IMR-90 (cell line): ENCODE measurements at regions not wholly inside any gene's neighbourhood (a gene's known extent, or its start where the extent isn't known, plus 50 kb on each side); places are given as distances from the start of the nearest gene placed in this dataset.

Source experiments
- ATAC-seq: fragments of 200-7000 bp; cut with Tn5 transposase; 2 replicates; pipeline ENCODE4 v1.9.1; 2020; ENCODE audit warnings: low read depth, mild to moderate bottlenecking, moderate library complexity
- BruUV-seq: library from RNA; stranded (reverse); fragments of 400-500 nt; replicated peaks from 2 replicates; lab custom pipeline; 2021; lab: Mats Ljungman, UMichigan
- CTCF ChIA-PET: fragments of 300-600 bp; formaldehyde crosslinking; extraction: SDS; loops from one replicate; lab custom pipeline; 2021; ENCODE audit warnings: antibody characterized with exemption; lab: Yijun Ruan, JAX
- POLR2A ChIA-PET: fragments of 300-600 bp; sonication (Branson Sonifier 250); formaldehyde crosslinking; loops from one replicate; lab custom pipeline; 2022; ENCODE audit warnings: antibody characterized with exemption; ENCODE audit not compliant: unreplicated experiment; lab: Charles Lee
- DNase-seq: peaks from one replicate; pipeline ENCODE4 v3.0.0; 2013
- H2AFZ ChIP-seq: replicated peaks from 2 replicates; pipeline ENCODE3; 2013; ENCODE audit warnings: low read length, mild to moderate bottlenecking; ENCODE audit not compliant: poor library complexity
- H2AK5ac ChIP-seq: 2 replicates; pipeline ENCODE4 v1.6.1; 2013; ENCODE audit warnings: low read depth, low read length, inconsistent platforms
- H2AK9ac ChIP-seq: replicated peaks from 2 replicates; pipeline ENCODE3; 2013; ENCODE audit warnings: mild to moderate bottlenecking, low read depth, low read length, moderate library complexity; ENCODE audit not compliant: poor library complexity
- H2BK120ac ChIP-seq: 2 replicates; pipeline ENCODE4 v1.6.1; 2013; ENCODE audit warnings: low read depth, low read length, inconsistent platforms
- H2BK15ac ChIP-seq: 3 replicates; pipeline ENCODE4 v1.6.1; 2013; ENCODE audit warnings: low read depth, low read length, inconsistent platforms
- H2BK20ac ChIP-seq: 2 replicates; pipeline ENCODE4 v1.6.1; 2013; ENCODE audit warnings: low read depth, mild to moderate bottlenecking, inconsistent platforms, low read length, moderate library complexity
- H2BK5ac ChIP-seq: 2 replicates; pipeline ENCODE4 v1.6.1; 2013; ENCODE audit warnings: mild to moderate bottlenecking, low read depth, low read length, inconsistent platforms; ENCODE audit not compliant: poor library complexity, severe bottlenecking
- H3K14ac ChIP-seq: replicated peaks from 2 replicates; pipeline ENCODE4 v1.6.1; 2013; ENCODE audit warnings: low read depth, low read length, inconsistent platforms
- H3K18ac ChIP-seq: 2 replicates; pipeline ENCODE4 v1.6.1; 2013; ENCODE audit warnings: low read depth, low read length, control low read depth
- H3K23ac ChIP-seq: 2 replicates; pipeline ENCODE4 v1.6.1; 2013; ENCODE audit warnings: low read depth, low read length, inconsistent platforms
- H3K27ac ChIP-seq: 2 replicates; pipeline ENCODE4 v1.5.1; 2013; ENCODE audit warnings: mild to moderate bottlenecking, control low read depth, low read length; ENCODE audit not compliant: insufficient read depth
- H3K27me3 ChIP-seq: 2 replicates; pipeline ENCODE4 v1.6.1; 2013; ENCODE audit warnings: low read length; ENCODE audit not compliant: control insufficient read depth, insufficient read depth
- H3K36me3 ChIP-seq: 2 replicates; pipeline ENCODE4 v1.6.1; 2013; ENCODE audit warnings: low read length, mixed read lengths; ENCODE audit not compliant: control insufficient read depth, insufficient read depth
- H3K4ac ChIP-seq: 2 replicates; pipeline ENCODE4 v1.6.1; 2013; ENCODE audit warnings: low read depth, low read length, inconsistent platforms
- H3K4me1 ChIP-seq: 2 replicates; pipeline ENCODE4 v1.6.1; 2013; ENCODE audit warnings: low read length, mixed read lengths; ENCODE audit not compliant: control insufficient read depth, insufficient read depth
- H3K4me2 ChIP-seq: 2 replicates; pipeline ENCODE4 v1.6.1; 2013; ENCODE audit warnings: low read depth, mild to moderate bottlenecking, control low read depth, low read length, moderate library complexity
- H3K4me3 ChIP-seq: 2 replicates; pipeline ENCODE4 v1.5.1; 2013; ENCODE audit warnings: low read depth, mild to moderate bottlenecking, control low read depth, low read length, moderate library complexity; ENCODE audit not compliant: insufficient read depth
- H3K56ac ChIP-seq: 2 replicates; pipeline ENCODE4 v1.6.1; 2013; ENCODE audit warnings: low read length, inconsistent platforms; ENCODE audit not compliant: insufficient read depth; ENCODE audit errors: extremely low read depth
- H3K79me1 ChIP-seq, 2 experiments: 2 replicates each; pipeline ENCODE4 v1.6.1; 2013; ENCODE audit warnings: low read length in 2 of 2, inconsistent platforms in 1 of 2, low read depth in 1 of 2
- H3K9ac ChIP-seq: 2 replicates; pipeline ENCODE4 v1.6.1; 2013; ENCODE audit warnings: low read depth, low read length, control low read depth
- H3K9me1 ChIP-seq: 2 replicates; pipeline ENCODE4 v1.6.1; 2013; ENCODE audit warnings: low read length, inconsistent platforms; ENCODE audit not compliant: insufficient read depth
- H3K9me3 ChIP-seq: 2 replicates; pipeline ENCODE4 v1.6.1; 2013; ENCODE audit warnings: low read length; ENCODE audit not compliant: control insufficient read depth, insufficient read depth
- H4K20me1 ChIP-seq: 2 replicates; pipeline ENCODE4 v1.6.1; 2013; ENCODE audit warnings: low read length, inconsistent platforms; ENCODE audit not compliant: insufficient read depth
- H4K5ac ChIP-seq: 2 replicates; pipeline ENCODE4 v1.6.1; 2013; ENCODE audit warnings: mild to moderate bottlenecking, low read depth, low read length, control low read depth
- H4K8ac ChIP-seq, 2 experiments: 2 replicates each; pipeline ENCODE4 v1.6.1; 2013; ENCODE audit warnings: low read depth in 2 of 2, low read length in 2 of 2, control low read depth in 1 of 2, inconsistent platforms in 1 of 2
- H4K91ac ChIP-seq: 2 replicates; pipeline ENCODE4 v1.6.1; 2013; ENCODE audit warnings: low read depth, low read length, inconsistent platforms; ENCODE audit not compliant: insufficient read depth
- BHLHE40 ChIP-seq: fragments of 150-350 bp; IDR thresholded peaks from 2 replicates; pipeline ENCODE4 v1.6.1; 2016; ENCODE audit warnings: mild to moderate bottlenecking, low read depth, low read length
- POLR2A ChIP-seq: IDR thresholded peaks from 2 replicates; pipeline ENCODE4 v1.6.1; 2012; ENCODE audit warnings: mild to moderate bottlenecking, low read depth, low read length
- RCOR1 ChIP-seq: IDR thresholded peaks from 2 replicates; pipeline ENCODE4 v1.6.1; 2012; ENCODE audit warnings: mild to moderate bottlenecking, low read length, improper control_type of control experiment; ENCODE audit not compliant: insufficient replicate concordance
- WGBS, 2 experiments: methylation state at CpG; one replicate each; pipeline versions ENCODE4 v1.1.5 to v1.1.7; 2013; ENCODE audit warnings: missing lambda C conversion rate in 2 of 2; ENCODE audit not compliant: insufficient read length in 1 of 2; ENCODE audit errors: extremely low coverage in 2 of 2; 5-methylcytosine and 5-hydroxymethylcytosine counted together
- dilution Hi-C: fragments of 300-500 bp; cut with HindIII; formaldehyde crosslinking; loops from one replicate; pipeline ENCODE4 v1.14.3; 2018; ENCODE audit warnings: low sequenced_read_pairs; ENCODE audit not compliant: unreplicated experiment
- in situ Hi-C: fragments of 300-500 bp; cut with MboI; formaldehyde crosslinking; loops from 3 replicates; pipeline ENCODE4 v1.14.3; 2019; ENCODE audit warnings: low sequenced_read_pairs, inconsistent platforms, mixed read lengths
- intact Hi-C: fragments of 100-400 bp; cut with micrococcal nuclease; formaldehyde crosslinking; loops from 2 replicates; pipeline ENCODE4 v1.10.0; 2022
- TF ChIP-seq, protein P1 (sequence below): conservative IDR thresholded peaks from 2 replicates; pipeline ENCODE4 v1.5.1; 2012; ENCODE audit warnings: mild to moderate bottlenecking, low read depth, low read length, improper control_type of control experiment

GRCh38 chr18:7458884-7459283, 108.2 kb upstream of the PTPRM start:
- H3K18ac ChIP-seq, result no peak overlapping the region

More at GRCh38 chr18:7458884-7459283, 108.2 kb upstream of the PTPRM start:
- Histone ChIP-seq H2BK20ac (no peak overlapping the region), H2AK5ac (no peak overlapping the region), H3K4ac (no peak overlapping the region), H3K23ac (no peak overlapping the region), H3K27ac (no peak overlapping the region), H4K91ac (no peak overlapping the region), H4K8ac (no peak overlapping the region), H2BK15ac (no peak overlapping the region), H3K9me3 (no peaks in the 10 kb centered on the region), H3K4me2 (no peak overlapping the region), H3K36me3 (no peaks in the 10 kb centered on the region), H3K9me1 (no peaks in the 10 kb centered on the region; the same call in 1 of the 2 replicates), H3K14ac (no peak overlapping the region), H2AFZ (no peak overlapping the region), H2BK5ac (no peak overlapping the region), H4K5ac (no peak overlapping the region), H3K4me3 (no peak overlapping the region), H3K27me3 (peaks cover 23% of the 10 kb centered on the region), H3K79me1 (no peaks in the 10 kb centered on the region), H2BK120ac (no peak overlapping the region), H4K20me1 (no peaks in the 10 kb centered on the region), H3K4me1 (no peaks in the 10 kb centered on the region), H3K56ac (no peak overlapping the region), H3K9ac (no peak overlapping the region), H2AK9ac (no peak overlapping the region)
- ATAC-seq, result no peak
- ChIA-PET POLR2A (no interaction called here), CTCF (interaction anchor here (1.0 kb wide), 1 partner anchor 22 kb away, joined by 3 read pairs; no protein-coding TSS in a partner anchor)
- TF ChIP-seq POLR2A (no peak), RCOR1 (no peak), BHLHE40 (no peak)
- TF ChIP-seq, protein P1, sequence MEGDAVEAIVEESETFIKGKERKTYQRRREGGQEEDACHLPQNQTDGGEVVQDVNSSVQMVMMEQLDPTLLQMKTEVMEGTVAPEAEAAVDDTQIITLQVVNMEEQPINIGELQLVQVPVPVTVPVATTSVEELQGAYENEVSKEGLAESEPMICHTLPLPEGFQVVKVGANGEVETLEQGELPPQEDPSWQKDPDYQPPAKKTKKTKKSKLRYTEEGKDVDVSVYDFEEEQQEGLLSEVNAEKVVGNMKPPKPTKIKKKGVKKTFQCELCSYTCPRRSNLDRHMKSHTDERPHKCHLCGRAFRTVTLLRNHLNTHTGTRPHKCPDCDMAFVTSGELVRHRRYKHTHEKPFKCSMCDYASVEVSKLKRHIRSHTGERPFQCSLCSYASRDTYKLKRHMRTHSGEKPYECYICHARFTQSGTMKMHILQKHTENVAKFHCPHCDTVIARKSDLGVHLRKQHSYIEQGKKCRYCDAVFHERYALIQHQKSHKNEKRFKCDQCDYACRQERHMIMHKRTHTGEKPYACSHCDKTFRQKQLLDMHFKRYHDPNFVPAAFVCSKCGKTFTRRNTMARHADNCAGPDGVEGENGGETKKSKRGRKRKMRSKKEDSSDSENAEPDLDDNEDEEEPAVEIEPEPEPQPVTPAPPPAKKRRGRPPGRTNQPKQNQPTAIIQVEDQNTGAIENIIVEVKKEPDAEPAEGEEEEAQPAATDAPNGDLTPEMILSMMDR, result no peak
- no TSS peak for BruUV-seq
- intact Hi-C loops (no loop called here), dilution Hi-C loops (no loop called here), in situ Hi-C loops (no loop called here)
- no peak for DNase-seq
- no CpG with 5 or more reads among the region's 1 CpG for WGBS, 2 experiments
